Non-pigmented ciliary epithelial cell (primary cell): ENCODE measurements at regions not wholly inside any gene's neighbourhood (a gene's known extent, or its start where the extent isn't known, plus 50 kb on each side); places are given as distances from the start of the nearest gene placed in this dataset.
"Not testable (repeated sequence)": the region's sequence is repeated elsewhere in the genome, so short reads cannot be mapped to it uniquely, and the experiment has no call there.

ENCODE experiments used
- DNase-seq: peaks from one replicate; pipeline ENCODE4 v3.0.0-alpha.2; 2010; ENCODE audit warnings: low read depth

DNA sequence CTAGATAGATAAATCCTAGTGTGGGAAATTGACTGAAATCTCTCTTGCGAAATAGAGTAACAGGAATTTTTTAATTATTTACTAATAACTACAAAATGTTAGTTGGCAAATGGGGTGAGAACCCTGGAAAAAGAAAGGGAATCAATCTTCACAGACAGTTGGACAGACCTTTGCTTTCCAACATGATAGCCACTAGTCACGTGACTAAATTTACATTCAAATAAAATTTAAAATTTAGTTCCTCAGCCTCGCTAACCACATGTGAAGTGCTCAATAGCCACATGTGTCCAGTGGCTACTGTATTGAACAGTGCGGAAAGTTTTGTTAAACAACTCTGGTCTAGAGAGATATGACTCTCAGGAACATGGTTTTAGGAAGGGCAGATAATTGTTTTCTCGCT is 289.9 kb upstream of the RASA1 start:
- no peak for DNase-seq

- peak; percentile 58 for DNase-seq
These were observed 287.8 kb upstream of the RASA1 start for GRCh38 chr5:86979811-86980411.

- no peak for DNase-seq
These were observed 285.8 kb upstream of the RASA1 start for GRCh38 chr5:86981898-86982297.

DNA sequence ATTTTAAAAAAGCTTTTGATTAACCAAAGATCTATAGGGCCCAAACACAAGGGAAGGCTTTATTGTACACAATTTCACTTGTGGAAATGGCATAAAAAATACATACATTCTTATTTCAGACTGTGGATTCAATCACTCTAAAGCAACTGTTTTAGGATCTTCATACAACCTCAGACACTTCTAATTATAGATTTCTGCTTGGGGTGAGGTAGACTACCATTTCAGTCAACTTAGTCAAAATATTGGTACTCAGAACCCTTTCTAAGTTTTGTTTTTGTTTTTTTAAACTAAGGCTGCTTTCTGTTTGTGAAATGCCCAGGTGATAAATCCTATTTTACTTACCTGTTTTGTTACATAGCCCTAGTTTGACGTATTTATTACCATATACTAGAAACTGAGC is 284.5 kb upstream of the RASA1 start:
- DNase-seq = no peak

GRCh38 chr5:86986837-86987236 is 280.8 kb upstream of the RASA1 start:
- DNase-seq = no peak

DNA sequence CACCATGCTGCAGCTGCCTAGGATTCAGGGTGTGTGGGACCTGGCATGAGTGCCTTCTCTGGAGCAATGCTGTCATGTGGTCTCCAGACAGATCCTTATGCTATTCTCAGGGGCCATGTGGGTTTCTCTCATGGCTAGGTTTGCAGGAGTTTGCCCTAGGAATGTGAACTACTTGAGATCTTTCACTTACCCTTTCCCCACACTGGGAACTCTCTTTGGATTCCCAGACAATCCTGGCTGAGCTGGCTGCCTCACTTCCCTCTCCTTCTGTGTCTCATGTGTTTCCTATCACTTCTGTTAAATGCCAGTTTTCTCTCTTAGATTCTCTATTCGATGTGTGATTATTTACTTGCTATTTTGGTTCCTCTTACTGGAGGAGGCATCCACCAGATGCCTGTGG is 270.2 kb upstream of the RASA1 start:
- no peak for DNase-seq

DNA sequence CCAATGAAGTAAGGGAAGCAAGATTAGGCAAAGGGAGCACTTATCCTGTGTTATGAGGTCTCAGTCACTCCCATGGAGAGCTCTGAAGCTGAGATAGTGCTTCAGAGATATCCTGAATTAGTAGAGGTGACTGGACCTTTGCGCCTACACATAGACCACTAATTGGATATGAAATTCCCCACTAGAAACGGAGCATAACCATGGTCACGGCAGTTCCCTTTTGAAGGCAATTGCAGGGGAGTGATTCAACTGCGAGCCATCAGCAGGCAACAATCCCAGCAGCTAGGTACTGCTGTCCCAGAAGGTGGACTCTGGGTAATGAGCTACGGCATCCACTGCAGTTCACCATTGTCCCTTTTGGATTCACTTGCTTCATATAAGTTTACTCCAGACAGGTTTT is 267.7 kb upstream of the RASA1 start:
- DNase-seq = no peak

- DNase-seq = no peak
These were observed 265.2 kb upstream of the RASA1 start for GRCh38 chr5:87002485-87002884.

DNA sequence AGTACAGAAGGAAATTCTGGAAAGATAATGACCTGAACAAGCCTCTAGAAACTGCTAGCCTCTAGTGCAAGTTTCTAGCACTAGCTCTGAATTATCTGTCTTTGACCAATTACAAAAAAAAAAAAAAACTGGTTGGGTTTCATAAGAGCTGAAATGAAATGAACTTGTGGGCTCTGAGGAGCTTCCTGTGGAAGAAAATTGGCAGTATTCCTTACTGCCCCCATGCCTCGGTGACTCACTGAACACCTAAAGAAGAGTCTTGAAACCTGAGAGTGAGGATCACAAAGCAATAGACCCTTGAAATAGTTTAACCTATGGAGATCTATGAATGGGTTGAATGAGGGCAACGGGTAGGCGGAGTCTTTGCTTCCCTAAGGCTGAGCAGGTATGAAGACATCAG is 263.6 kb upstream of the RASA1 start:
- DNase-seq = no peak

DNA sequence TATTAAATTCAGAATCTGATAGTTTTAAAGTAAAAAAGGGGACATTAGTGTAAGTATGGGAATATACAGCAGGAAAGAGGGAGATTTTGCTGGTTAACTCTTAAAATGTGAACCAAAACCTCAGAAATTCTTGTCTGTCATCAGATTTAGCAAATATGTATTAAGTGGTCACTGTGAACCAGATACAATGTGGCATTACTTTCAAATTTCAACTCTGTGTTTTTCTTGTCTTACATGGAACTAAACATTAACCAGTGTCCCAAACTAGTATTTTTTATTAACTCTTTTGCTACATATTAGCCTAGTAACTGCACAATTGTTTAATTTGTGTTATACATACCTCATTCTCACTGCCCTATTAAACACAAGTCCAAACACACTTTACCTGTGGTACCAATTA is 259.9 kb upstream of the RASA1 start:
- DNase-seq = no peak

DNA sequence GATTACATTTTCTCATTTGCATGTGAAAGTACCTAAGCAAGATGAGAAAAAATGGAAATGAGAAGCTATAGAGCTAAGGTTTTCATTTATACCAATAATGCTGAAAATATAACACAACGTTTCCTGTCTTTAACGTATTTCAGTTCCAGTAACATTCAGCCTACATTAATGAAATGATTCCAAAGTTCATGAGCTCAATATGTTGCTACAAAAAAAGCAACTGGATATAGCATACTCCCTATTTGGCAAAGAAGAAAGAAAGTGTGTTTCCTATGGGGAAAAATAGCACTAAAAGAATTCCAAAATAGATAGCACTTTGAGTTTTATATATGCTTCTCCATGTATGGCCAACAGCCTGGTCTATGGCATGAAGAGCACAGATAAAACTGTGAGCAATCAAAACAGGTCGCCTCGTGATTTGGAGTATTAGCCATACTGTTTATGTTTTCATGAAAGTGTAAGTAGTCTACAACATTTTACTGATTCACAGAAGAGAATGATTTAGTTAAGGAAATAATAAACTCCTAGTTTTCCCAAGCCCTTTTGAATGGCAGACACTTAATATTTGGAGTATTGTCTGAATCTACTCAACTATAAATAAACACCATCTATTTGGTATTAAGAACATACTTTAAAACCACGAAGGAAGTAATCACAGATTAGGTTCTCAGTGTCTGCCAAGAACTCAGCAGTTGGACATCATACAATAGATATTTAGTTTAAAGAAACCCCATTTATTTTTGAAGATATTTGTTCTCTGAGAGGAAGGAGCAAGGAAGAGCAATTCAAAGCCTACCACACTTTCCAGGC is 258.7 kb upstream of the RASA1 start:
- no peak for DNase-seq

- DNase-seq = no peak
These were observed 256.9 kb upstream of the RASA1 start for GRCh38 chr5:87010736-87011135.

DNA sequence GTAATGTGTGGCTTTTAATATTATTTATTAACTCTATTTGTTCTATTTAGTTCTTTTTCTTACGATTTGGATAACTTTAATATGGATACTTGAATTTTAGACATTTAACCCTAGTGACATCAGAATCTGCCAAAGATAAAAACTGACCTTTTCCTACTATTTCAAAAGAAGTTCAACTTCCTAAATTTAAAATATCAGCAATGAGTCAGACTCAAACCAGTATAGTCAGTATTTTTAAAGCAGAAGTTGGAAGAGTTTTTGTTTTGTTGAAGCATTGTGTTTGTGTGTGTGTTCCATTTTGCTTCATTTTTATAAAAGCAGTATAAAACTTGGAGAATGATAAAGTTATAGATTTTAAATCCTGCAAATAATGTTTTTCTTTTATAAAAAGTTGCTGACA is 251.8 kb upstream of the RASA1 start:
- DNase-seq = no peak

DNA sequence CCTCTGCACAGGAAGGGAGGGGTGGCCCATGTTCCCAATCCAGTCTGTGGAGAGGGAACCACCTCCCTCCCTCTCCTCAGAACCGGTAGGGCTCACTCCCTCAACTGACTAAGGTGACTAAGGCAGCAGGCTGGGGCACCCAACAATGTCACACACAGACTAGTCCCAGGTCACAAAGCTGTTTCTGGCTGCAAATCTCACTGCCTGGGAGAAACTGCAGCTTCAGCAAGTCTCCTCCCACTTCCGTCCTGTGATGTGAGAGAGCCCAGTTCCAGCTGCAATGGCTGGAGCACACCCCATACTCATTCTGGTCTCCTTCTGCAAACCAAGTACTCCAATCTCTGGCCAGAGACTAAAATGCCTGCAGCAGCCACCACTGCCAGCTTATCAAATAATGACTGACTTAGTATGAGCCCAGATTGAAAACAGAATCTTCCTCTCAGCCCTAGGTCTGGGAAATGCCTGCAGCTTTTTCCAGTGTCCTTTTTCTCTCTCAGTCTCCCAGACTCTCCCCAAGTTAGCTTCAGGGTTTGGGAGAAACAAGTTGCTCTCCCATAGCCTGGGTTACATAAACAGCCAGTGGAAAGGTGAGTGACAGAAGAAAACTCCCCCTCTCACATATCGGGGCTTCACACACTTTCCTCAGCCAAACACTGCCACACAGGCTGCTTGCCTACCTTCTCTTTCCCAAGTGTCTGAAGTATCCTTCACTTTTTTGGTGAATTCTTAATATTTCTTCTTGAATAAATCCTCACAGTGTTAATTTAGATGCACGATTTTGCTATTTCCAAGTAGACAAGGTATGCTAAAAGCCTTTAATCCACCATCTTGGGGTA is 247.4 kb upstream of the RASA1 start:
- no peak for DNase-seq

DNA sequence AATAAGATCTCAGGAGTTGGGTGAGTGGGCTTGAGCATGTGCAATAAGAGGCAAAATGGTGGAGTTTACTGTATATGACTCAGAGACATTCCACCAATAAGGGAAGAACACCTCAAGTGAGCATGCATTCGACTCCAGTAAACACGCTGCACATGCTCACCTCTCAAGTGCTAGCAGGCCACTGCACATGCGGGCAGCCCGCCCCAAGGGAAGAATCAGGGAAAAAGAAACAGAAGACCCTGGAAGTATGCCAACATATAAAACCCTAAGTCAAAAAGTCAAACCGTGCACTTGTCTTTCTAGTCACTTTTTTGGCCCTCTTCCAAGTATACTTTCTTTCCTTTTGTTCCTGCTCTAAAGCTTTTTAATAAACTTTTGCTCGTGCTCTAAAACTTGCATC is 245.3 kb upstream of the RASA1 start:
- DNase-seq = no peak

DNA sequence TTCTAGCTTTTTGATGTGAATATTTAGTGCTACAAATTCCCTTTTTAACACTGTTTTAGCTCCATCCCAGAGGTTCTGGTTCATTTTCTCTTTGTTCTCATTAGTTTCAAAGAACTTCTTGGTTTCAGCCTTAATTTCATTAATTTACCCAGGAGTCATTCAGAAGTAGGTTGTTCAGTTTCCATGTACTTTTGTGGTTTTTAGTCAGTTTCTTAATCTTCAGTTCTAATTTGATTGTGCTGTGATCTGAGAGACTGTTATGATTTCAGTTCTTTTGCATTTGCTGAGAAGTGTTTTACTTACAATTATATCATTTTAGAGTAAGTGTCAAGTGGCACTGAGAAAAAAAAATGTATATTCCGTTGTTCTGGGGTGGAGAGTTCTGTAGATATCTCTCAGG is 240.1 kb upstream of the RASA1 start:
- DNase-seq = no peak

DNA sequence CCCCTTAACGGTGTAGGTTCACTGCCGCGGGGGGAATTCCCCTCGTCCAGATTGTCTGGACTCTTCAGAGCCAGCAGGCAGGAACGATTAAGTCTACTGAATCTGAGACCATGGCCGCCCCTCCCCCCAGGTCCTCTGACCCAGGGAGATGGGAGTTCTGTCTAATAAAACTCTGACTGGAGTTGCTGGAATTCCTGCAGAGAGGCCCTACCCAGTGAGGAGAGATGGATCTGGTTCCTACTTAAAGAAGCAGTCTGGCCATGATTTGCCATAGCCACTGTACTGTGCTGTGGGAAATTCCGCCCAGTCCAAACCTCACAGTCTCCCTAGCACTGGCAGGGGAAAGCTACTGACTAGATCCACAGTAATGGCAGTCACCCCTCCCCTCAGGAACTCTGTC is 237.7 kb upstream of the RASA1 start:
- DNase-seq = no peak

DNA sequence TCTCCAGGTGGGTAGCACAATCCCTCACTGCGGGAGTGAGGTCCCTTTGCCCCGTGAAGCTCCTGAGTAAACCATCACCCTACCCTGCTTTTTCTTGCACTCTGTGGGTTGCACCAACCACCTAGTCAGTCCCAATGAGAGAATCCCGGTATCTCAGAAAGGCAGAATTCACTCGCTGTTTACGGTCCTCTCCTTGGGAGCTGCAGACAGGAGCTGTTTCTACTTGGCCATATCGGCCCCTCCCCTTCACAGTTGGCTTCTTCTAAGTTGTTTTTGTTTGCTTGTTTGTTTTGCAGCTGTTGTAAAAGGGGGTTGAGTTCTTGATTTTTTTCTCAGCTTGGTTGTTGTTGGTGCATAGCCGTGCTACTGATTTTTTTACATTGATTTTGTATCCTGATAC is 237.0 kb upstream of the RASA1 start:
- no peak for DNase-seq

- DNase-seq = no peak
These were observed 233.1 kb upstream of the RASA1 start for GRCh38 chr5:87034557-87034956.

DNA sequence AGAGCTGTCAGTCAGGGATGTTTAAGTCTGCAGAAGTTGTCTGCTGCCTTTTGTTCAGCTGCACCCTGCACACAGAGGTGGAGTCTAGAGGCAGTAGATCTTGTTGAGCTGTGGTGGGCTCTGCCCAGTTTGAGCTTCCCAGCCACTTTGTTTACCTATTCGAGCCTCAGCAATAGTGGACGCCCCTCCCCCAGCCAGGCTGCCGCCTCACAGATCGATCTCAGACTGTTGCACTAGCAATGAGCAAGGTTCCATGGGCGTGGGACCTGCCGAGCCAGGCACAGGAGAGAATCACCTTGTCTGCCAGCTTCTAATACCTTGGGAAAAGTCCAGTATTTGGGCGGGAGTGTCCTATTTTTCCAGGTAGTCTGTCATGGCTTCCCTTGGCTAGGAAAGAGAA is 225.1 kb upstream of the RASA1 start:
- no peak for DNase-seq

DNA sequence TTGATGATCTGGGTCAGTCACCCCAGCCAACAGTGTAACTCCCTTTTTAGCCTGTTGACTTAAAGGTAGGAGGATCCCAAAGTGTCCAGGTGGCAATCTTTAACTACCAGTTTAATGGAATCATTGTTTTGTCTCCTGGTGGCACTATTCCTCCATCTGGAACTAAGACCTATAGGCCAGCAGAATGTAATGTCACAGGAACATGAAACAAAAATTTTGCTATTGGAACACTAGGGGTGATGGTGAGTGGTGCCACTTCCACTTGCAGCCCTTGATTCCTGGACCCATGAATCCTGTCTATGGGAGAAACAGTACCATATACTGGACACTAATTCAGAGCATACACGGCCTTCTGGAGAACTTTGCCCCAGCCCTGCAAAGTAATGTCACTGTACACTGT is 219.5 kb upstream of the RASA1 start:
- DNase-seq = no peak

GRCh38 chr5:87049012-87049411 is 218.7 kb upstream of the RASA1 start:
- DNase-seq = not testable (repeated sequence)

- no peak for DNase-seq
These were observed 216.1 kb upstream of the RASA1 start for GRCh38 chr5:87051502-87052113.
